CD14-positive monocyte (primary cell): ENCODE measurements at regions not wholly inside any gene's neighbourhood (a gene's known extent, or its start where the extent isn't known, plus 50 kb on each side); places are given as distances from the start of the nearest gene placed in this dataset. TPM values are rescaled to one million over a fixed set of nuclear protein-coding genes. Genes with fewer than 3 reads are reported as not detected.

Experiments used
- DNase-seq, 3 donors: peaks; one replicate each; pipeline ENCODE4 v3.0.0-alpha.2; 2011 to 2022
- H2AFZ ChIP-seq: 2 replicates; pipeline ENCODE4 v1.6.0; 2012; ENCODE audit warnings: mild to moderate bottlenecking, low read depth, low read length, inconsistent platforms; ENCODE audit not compliant: insufficient read depth, poor library complexity, severe bottlenecking
- H3K27ac ChIP-seq, 2 donors: 1 replicate in 1 of 2; 2 replicates in 1 of 2; pipeline ENCODE4 v1.5.1; 2012 to 2013; ENCODE audit warnings: low read length in 2 of 2, control low read depth in 1 of 2, inconsistent platforms in 1 of 2, low read depth in 1 of 2, mild to moderate bottlenecking in 1 of 2
- H3K27me3 ChIP-seq, 2 donors: one replicate each; pipeline versions ENCODE4 v1.6.0 to v1.6.1; 2011 to 2013; ENCODE audit warnings: low read length in 2 of 2; ENCODE audit not compliant: control insufficient read depth in 2 of 2, insufficient read depth in 2 of 2
- H3K36me3 ChIP-seq, 2 donors: replicated peaks in 1 of 2; 1 replicate in 1 of 2; 2 replicates in 1 of 2; pipeline versions ENCODE4 v1.5.1 to v1.6.1; 2012 to 2013; ENCODE audit warnings: low read length in 2 of 2, control low read depth in 1 of 2, inconsistent platforms in 1 of 2, mild to moderate bottlenecking in 1 of 2; ENCODE audit not compliant: insufficient read depth in 2 of 2, control insufficient read depth in 1 of 2
- H3K4me1 ChIP-seq, 2 donors: 1 replicate in 1 of 2; 2 replicates in 1 of 2; pipeline versions ENCODE4 v1.5.1 to v1.6.1; 2012 to 2013; ENCODE audit warnings: low read length in 2 of 2, control low read depth in 1 of 2, inconsistent platforms in 1 of 2, mild to moderate bottlenecking in 1 of 2, moderate library complexity in 1 of 2; ENCODE audit not compliant: insufficient read depth in 2 of 2, control insufficient read depth in 1 of 2
- H3K4me2 ChIP-seq: replicated peaks from 2 replicates; pipeline ENCODE3; 2012; ENCODE audit warnings: low read length, moderate library complexity, mild to moderate bottlenecking; ENCODE audit not compliant: poor library complexity, severe bottlenecking; ENCODE audit errors: extremely low read depth
- H3K4me3 ChIP-seq, 3 experiments: fragments of 200-600 bp in 1 of 3; sonication (generic) in 1 of 3; replicated peaks in 1 of 3; 1 replicate in 2 of 3; 2 replicates in 1 of 3; pipeline ENCODE4 v1.5.1; 2011 to 2013; ENCODE audit warnings: low read length in 3 of 3, mild to moderate bottlenecking in 3 of 3, control low read depth in 2 of 3, low read depth in 2 of 3, inconsistent platforms in 1 of 3, moderate library complexity in 1 of 3
- H3K79me2 ChIP-seq: 2 replicates; pipeline ENCODE4 v1.6.0; 2012; ENCODE audit warnings: mild to moderate bottlenecking, control low read depth, inconsistent platforms, low read length, moderate library complexity; ENCODE audit not compliant: insufficient read depth
- H3K9ac ChIP-seq: 2 replicates; pipeline ENCODE4 v1.6.0; 2017; ENCODE audit warnings: low read length, mild to moderate bottlenecking; ENCODE audit not compliant: insufficient read depth, poor library complexity, severe bottlenecking
- H3K9me3 ChIP-seq, 2 donors: replicated peaks in 1 of 2; 1 replicate in 1 of 2; 2 replicates in 1 of 2; pipeline versions ENCODE4 v1.5.1 to v1.6.1; 2012 to 2013; ENCODE audit warnings: low read length in 2 of 2, control low read depth in 1 of 2; ENCODE audit not compliant: control insufficient read depth in 1 of 2, insufficient read depth in 1 of 2
- H4K20me1 ChIP-seq: 2 replicates; pipeline ENCODE4 v1.6.0; 2012; ENCODE audit warnings: mild to moderate bottlenecking, low read length, control low read depth, moderate library complexity; ENCODE audit not compliant: insufficient read depth
- H3K27ac Mint-ChIP-seq, 7 donors: one replicate each; pipeline ENCODE4 v1.8.0; 2020; ENCODE audit warnings: mild to moderate bottlenecking in 7 of 7, mixed read lengths in 7 of 7, moderate library complexity in 6 of 7, inconsistent platforms in 2 of 7
- H3K27me3 Mint-ChIP-seq, 3 donors: one replicate each; pipeline ENCODE4 v1.8.0; 2021 to 2022; ENCODE audit warnings: low read depth in 3 of 3, mild to moderate bottlenecking in 3 of 3, mixed read lengths in 3 of 3, moderate library complexity in 3 of 3, inconsistent platforms in 1 of 3
- H3K36me3 Mint-ChIP-seq, 2 donors: one replicate each; pipeline ENCODE4 v1.8.0; 2020; ENCODE audit warnings: mixed read lengths in 2 of 2, inconsistent platforms in 1 of 2, mild to moderate bottlenecking in 1 of 2
- H3K4me1 Mint-ChIP-seq: one replicate; pipeline ENCODE4 v1.8.0; 2020; ENCODE audit warnings: mild to moderate bottlenecking, mixed read lengths
- H3K4me3 Mint-ChIP-seq, 2 donors: one replicate each; pipeline ENCODE4 v1.8.0; 2020; ENCODE audit warnings: mild to moderate bottlenecking in 2 of 2, mixed read lengths in 2 of 2, moderate library complexity in 1 of 2
- H3K9me3 Mint-ChIP-seq, 7 donors: one replicate each; pipeline ENCODE4 v1.8.0; 2020 to 2022; ENCODE audit warnings: mixed read lengths in 7 of 7, mild to moderate bottlenecking in 6 of 7, moderate library complexity in 6 of 7, inconsistent platforms in 2 of 7
- CTCF ChIP-seq: fragments of 200-600 bp; IDR thresholded peaks from one replicate; pipeline ENCODE4 v1.8.0; 2022; ENCODE audit warnings: antibody characterized with exemption, mild to moderate bottlenecking
- WGBS: methylation state at CpG from one replicate; pipeline ENCODE4 v1.1.5; 2013; ENCODE audit warnings: missing lambda C conversion rate; ENCODE audit not compliant: insufficient coverage; 5-methylcytosine and 5-hydroxymethylcytosine counted together
- intact Hi-C, 2 donors: fragments of 100-400 bp; cut with micrococcal nuclease; formaldehyde crosslinking; loops; one replicate each; pipeline versions ENCODE4 v1.15.0 to v1.15.1; 2023
- small RNA-seq: library from RNA; depleted of rRNA; stranded (forward); fragments of <200 nt; gene quantifications from one replicate; pipeline ENCODE3, GENCODE V24; 2012; ENCODE audit warnings: low read depth; ENCODE audit not compliant: insufficient read length

- Histone ChIP-seq H2AFZ (no peak overlapping the region), H3K4me1 (no peaks in the 10 kb centered on the region), H3K27ac (no peak overlapping the region), H3K79me2 (no peaks in the 10 kb centered on the region), H3K27me3 (no peaks in the 10 kb centered on the region), H3K36me3 (no peaks in the 10 kb centered on the region), H3K4me3 (no peak overlapping the region), H3K9ac (no peak overlapping the region), H4K20me1 (no peaks in the 10 kb centered on the region), H3K9me3 (peaks cover 21 to 35% of the 10 kb centered on the region in 2 donors), H3K4me2 (no peak overlapping the region)
- 75% methylated on average over 4 of the region's 11 CpGs for WGBS
- Mint-ChIP-seq H3K27me3 (peaks cover 0 to 7% (median 5%) of the 10 kb centered on the region in 3 donors), H3K9me3 (peaks cover 16 to 49% (median 30%) of the 10 kb centered on the region in 7 donors), H3K27ac (no peak overlapping the region), H3K4me3 (no peak overlapping the region), H3K4me1 (no peaks in the 10 kb centered on the region), H3K36me3 (no peaks in the 10 kb centered on the region)
- intact Hi-C loops: no loop called here
- no peak for DNase-seq
- TF ChIP-seq CTCF: no peak
These were observed 153.8 kb downstream of the PHF2 start for GRCh38 chr9:93730217-93730616.

Small RNA genes in the stretch of these regions (small RNA-seq; reads per million reads assigned to genes)
- not detected for gene MIR4291
